H1 (cell line): ENCODE measurements at regions not wholly inside any gene's neighbourhood (a gene's known extent, or its start where the extent isn't known, plus 50 kb on each side); places are given as distances from the start of the nearest gene placed in this dataset.

Experiments
- EP300 ChIP-seq, 2 experiments: IDR thresholded peaks; 1 replicate in 1 of 2; 2 replicates in 1 of 2; pipeline ENCODE4 v1.6.1; 2011 to 2012; ENCODE audit warnings: low read depth in 2 of 2, low read length in 2 of 2, mild to moderate bottlenecking in 2 of 2, borderline replicate concordance in 1 of 2, inconsistent platforms in 1 of 2, moderate library complexity in 1 of 2
- MAFK ChIP-seq: IDR thresholded peaks from 2 replicates; pipeline ENCODE4 v1.6.1; 2012; ENCODE audit warnings: low read depth, mild to moderate bottlenecking, improper control_type of control experiment, low read length
- POLR2A ChIP-seq, 2 experiments: IDR thresholded peaks; 1 replicate in 1 of 2; 2 replicates in 1 of 2; pipeline ENCODE4 v1.6.1; 2011; ENCODE audit warnings: low read depth in 2 of 2, low read length in 2 of 2, mild to moderate bottlenecking in 2 of 2; ENCODE audit errors: control extremely low read depth in 1 of 2
- POLR2AphosphoS5 ChIP-seq: IDR thresholded peaks from 2 replicates; pipeline ENCODE4 v1.6.1; 2011; ENCODE audit warnings: low read depth, low read length
- SIX5 ChIP-seq: IDR thresholded peaks from 2 replicates; pipeline ENCODE4 v1.6.1; 2011; ENCODE audit warnings: mild to moderate bottlenecking, low read depth, low read length
- TF ChIP-seq, protein P1 (sequence below): IDR thresholded peaks from 2 replicates; pipeline ENCODE4 v1.6.1; 2012; ENCODE audit warnings: inconsistent platforms

GRCh38 chr5:68960456-68960855, 133.4 kb upstream of the SLC30A5 start:
- no peak for TF ChIP-seq POLR2A (IDR thresholded peaks at IDR 0.05; ENCODE audit: control extremely low read depth in 1 of 2, low read depth in 2 of 2, low read length in 2 of 2)
- no peak for TF ChIP-seq EP300 (IDR thresholded peaks at IDR 0.05; ENCODE audit: borderline replicate concordance in 1 of 2, low read depth in 2 of 2, low read length in 2 of 2)
- TF ChIP-seq POLR2AphosphoS5, result no peak
- TF ChIP-seq MAFK, result no peak
- TF ChIP-seq SIX5, result no peak
- TF ChIP-seq, protein P1, sequence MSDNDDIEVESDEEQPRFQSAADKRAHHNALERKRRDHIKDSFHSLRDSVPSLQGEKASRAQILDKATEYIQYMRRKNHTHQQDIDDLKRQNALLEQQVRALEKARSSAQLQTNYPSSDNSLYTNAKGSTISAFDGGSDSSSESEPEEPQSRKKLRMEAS, result no peak
